CD4-positive, alpha-beta memory T cell (primary cell): ENCODE measurements at regions not wholly inside any gene's neighbourhood (a gene's known extent, or its start where the extent isn't known, plus 50 kb on each side); places are given as distances from the start of the nearest gene placed in this dataset.
"Not testable (repeated sequence)": the region's sequence is repeated elsewhere in the genome, so short reads cannot be mapped to it uniquely, and the experiment has no call there.

Source experiments
- CTCF ChIA-PET: fragments of 350-600 bp; sonication (Branson Sonifier 250); formaldehyde crosslinking; loops from one replicate; lab custom pipeline; 2021; ENCODE audit warnings: inconsistent platforms; ENCODE audit not compliant: partially characterized antibody; lab: Charles Lee
- POLR2A ChIA-PET: fragments of 350-600 bp; sonication (Branson Sonifier 250); formaldehyde crosslinking; loops from one replicate; lab custom pipeline; 2021; ENCODE audit not compliant: partially characterized antibody; lab: Charles Lee
- DNase-seq, 5 donors: peaks; one replicate each; pipeline versions ENCODE4 v3.0.0 to v3.0.0-alpha.2; 2020 to 2022; ENCODE audit warnings: mixed read lengths in 1 of 5
- H3K27ac ChIP-seq: one replicate; pipeline ENCODE4 v1.7.0; 2013; ENCODE audit warnings: low read depth, low read length
- H3K27me3 ChIP-seq: 2 replicates; pipeline ENCODE4 v1.7.0; 2013; ENCODE audit warnings: mild to moderate bottlenecking, low read length, moderate library complexity; ENCODE audit not compliant: insufficient read depth
- H3K36me3 ChIP-seq: 2 replicates; pipeline ENCODE4 v1.7.0; 2013; ENCODE audit warnings: mild to moderate bottlenecking, low read length, moderate library complexity; ENCODE audit not compliant: insufficient read depth
- H3K4me1 ChIP-seq: 2 replicates; pipeline ENCODE4 v1.7.0; 2013; ENCODE audit warnings: mild to moderate bottlenecking, low read length, moderate library complexity; ENCODE audit not compliant: insufficient read depth
- H3K4me3 ChIP-seq, 2 donors: one replicate each; pipeline ENCODE4 v1.7.0; 2013; ENCODE audit warnings: low read length in 2 of 2, mild to moderate bottlenecking in 1 of 2
- H3K9me3 ChIP-seq, 2 donors: one replicate each; pipeline ENCODE4 v1.7.0; 2013; ENCODE audit warnings: low read length in 2 of 2, control low read depth in 1 of 2; ENCODE audit not compliant: control insufficient read depth in 1 of 2
- H3K27ac Mint-ChIP-seq, 7 donors: one replicate each; pipeline ENCODE4 v1.8.0; 2020 to 2021; ENCODE audit warnings: mixed read lengths in 7 of 7, mild to moderate bottlenecking in 6 of 7, inconsistent platforms in 3 of 7, moderate library complexity in 3 of 7
- H3K27me3 Mint-ChIP-seq, 2 donors: one replicate each; pipeline ENCODE4 v1.8.0; 2020 to 2021; ENCODE audit warnings: mixed read lengths in 2 of 2
- H3K36me3 Mint-ChIP-seq, 2 donors: one replicate each; pipeline ENCODE4 v1.8.0; 2020 to 2021; ENCODE audit warnings: mixed read lengths in 2 of 2, inconsistent platforms in 1 of 2, mild to moderate bottlenecking in 1 of 2
- H3K4me1 Mint-ChIP-seq, 4 donors: one replicate each; pipeline ENCODE4 v1.8.0; 2020 to 2021; ENCODE audit warnings: mixed read lengths in 4 of 4, mild to moderate bottlenecking in 1 of 4
- H3K4me3 Mint-ChIP-seq, 8 donors: one replicate each; pipeline ENCODE4 v1.8.0; 2020 to 2021; ENCODE audit warnings: mixed read lengths in 8 of 8, mild to moderate bottlenecking in 7 of 8, moderate library complexity in 6 of 8, inconsistent platforms in 3 of 8
- H3K9me3 Mint-ChIP-seq, 8 donors: one replicate each; pipeline ENCODE4 v1.8.0; 2020 to 2021; ENCODE audit warnings: mixed read lengths in 8 of 8, mild to moderate bottlenecking in 5 of 8, inconsistent platforms in 3 of 8, moderate library complexity in 1 of 8
- intact Hi-C: fragments of 100-400 bp; cut with micrococcal nuclease; formaldehyde crosslinking; loops from one replicate; pipeline ENCODE4 v1.15.1; 2023

DNA sequence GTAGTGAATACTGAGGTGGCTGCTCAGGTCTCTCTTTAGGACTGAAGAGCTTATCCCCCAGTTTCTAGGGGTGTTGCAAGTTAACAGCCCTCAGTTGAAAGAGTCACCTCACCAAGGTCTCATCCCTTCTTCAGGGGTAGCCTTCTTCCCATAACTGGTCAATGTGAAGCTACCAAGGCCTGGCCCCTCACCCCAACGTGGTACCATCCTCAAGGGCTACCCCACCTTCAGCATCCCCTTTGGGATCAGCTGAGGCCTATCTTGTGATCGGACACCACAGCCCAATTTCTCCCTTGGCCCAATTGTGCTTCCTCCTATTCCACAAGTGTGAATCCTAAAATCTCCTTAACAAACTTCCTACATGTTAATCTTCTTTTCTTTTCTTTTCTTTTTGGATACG is 289.5 kb upstream of the MKLN1 start:
- H3K36me3 Mint-ChIP-seq = peaks cover 5 to 57% of the 10 kb centered on the region in 2 donors
- CTCF ChIA-PET = interaction anchor here (1.3 to 9.2 kb wide), 4 partner anchors 19 to 142 kb away, joined by 3 to 150 read pairs (median 16); no protein-coding TSS in a partner anchor
- H3K4me3 Mint-ChIP-seq = peak overlapping the region in 4 of 8 donors; percentile 9 to 55 (median 26)
- Histone ChIP-seq H3K27ac (no peak overlapping the region), H3K4me3 (no peak overlapping the region), H3K27me3 (no peaks in the 10 kb centered on the region), H3K4me1 (peaks cover 69% of the 10 kb centered on the region), H3K36me3 (no peaks in the 10 kb centered on the region), H3K9me3 (no peaks in the 10 kb centered on the region)
- no peaks in the 10 kb centered on the region for H3K27me3 Mint-ChIP-seq
- H3K9me3 Mint-ChIP-seq = peaks cover 0 to 6% (median 0%) of the 10 kb centered on the region in 8 donors
- intact Hi-C loops = no loop called here
- peak in 1 of 5 donors; percentile 40 for DNase-seq
- POLR2A ChIA-PET = interaction anchor here (0.9 kb wide), 2 partner anchors 10 to 125 kb away, joined by 3 read pairs; no protein-coding TSS in a partner anchor
- peak overlapping the region in 6 of 7 donors; percentile 5 to 80 (median 48) for H3K27ac Mint-ChIP-seq
- peaks cover 59 to 87% (median 73%) of the 10 kb centered on the region in 4 donors for H3K4me1 Mint-ChIP-seq

DNA sequence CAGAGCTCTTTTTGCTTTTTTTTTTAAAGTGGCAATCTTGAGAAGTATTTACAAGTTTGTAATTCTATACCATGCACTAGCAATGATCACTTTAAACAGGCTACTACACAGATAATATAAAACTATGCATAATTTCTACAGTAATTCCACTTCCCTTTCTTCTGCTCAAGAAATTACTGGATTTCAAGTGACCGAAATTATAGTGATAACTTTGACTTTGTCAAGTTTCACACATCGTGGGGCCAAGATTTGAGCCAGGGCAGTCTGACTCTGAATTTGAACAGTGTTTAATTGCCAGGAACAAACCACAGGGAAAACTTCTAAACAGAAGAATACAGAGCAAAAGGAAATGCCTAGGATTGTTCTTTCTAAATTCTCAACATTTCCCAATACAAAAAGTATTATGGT is 288.3 kb upstream of the MKLN1 start:
- H3K27me3 ChIP-seq = no peaks in the 10 kb centered on the region
- no peaks in the 10 kb centered on the region for H3K36me3 ChIP-seq
- Mint-ChIP-seq H3K9me3 (peaks cover 0 to 6% (median 0%) of the 10 kb centered on the region in 8 donors), H3K27ac (peak overlapping the region in 4 of 7 donors; percentile 15 to 80 (median 36)), H3K27me3 (no peaks in the 10 kb centered on the region), H3K4me1 (peaks cover 51 to 78% (median 64%) of the 10 kb centered on the region in 4 donors), H3K36me3 (peaks cover 5 to 50% of the 10 kb centered on the region in 2 donors), H3K4me3 (peak overlapping the region in 1 of 8 donors; percentile 24)
- peaks cover 57% of the 10 kb centered on the region for H3K4me1 ChIP-seq
- ChIA-PET POLR2A (interaction anchor here (0.6 to 1.0 kb wide), 2 partner anchors 9 to 16 kb away, joined by 3 read pairs; no protein-coding TSS in a partner anchor), CTCF (interaction anchor here (0.6 to 9.2 kb wide), 20 partner anchors 10 to 263 kb away, joined by 3 to 150 read pairs (median 6); no protein-coding TSS in a partner anchor)
- intact Hi-C loops = no loop called here
- no peak overlapping the region for H3K27ac ChIP-seq
- no peaks in the 10 kb centered on the region for H3K9me3 ChIP-seq
- no peak overlapping the region for H3K4me3 ChIP-seq
- no peak for DNase-seq

DNA sequence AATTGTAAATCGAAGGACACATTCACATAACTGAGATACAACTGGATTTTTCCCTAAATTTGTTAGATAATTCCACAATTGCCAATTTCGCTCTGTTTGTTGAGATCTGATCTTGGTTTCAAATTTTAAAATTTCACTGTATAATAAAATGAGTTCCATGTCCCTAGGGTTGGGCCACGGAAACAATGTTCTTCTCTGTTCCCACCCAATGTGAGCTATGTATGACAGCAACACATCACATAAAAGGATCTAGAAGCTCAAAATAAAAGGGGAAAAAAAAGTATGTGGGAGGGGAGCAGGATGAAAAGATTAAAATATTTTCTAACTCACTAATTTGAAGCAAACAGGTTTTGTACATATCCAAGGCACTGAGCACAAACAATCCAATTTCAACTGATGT is 287.8 kb upstream of the MKLN1 start:
- no peaks in the 10 kb centered on the region for H3K36me3 ChIP-seq
- Mint-ChIP-seq H3K9me3 (peaks cover 0 to 6% (median 0%) of the 10 kb centered on the region in 8 donors), H3K36me3 (peaks cover 7 to 51% of the 10 kb centered on the region in 2 donors), H3K4me3 (peak overlapping the region in 3 of 8 donors; percentile 24 to 36 (median 33)), H3K4me1 (peaks cover 49 to 77% (median 63%) of the 10 kb centered on the region in 4 donors), H3K27ac (peak overlapping the region in 6 of 7 donors; percentile 8 to 89 (median 50)), H3K27me3 (no peaks in the 10 kb centered on the region)
- DNase-seq = no peak
- ChIA-PET CTCF (interaction anchor here (0.6 to 9.2 kb wide), 36 partner anchors 9 to 341 kb away, joined by 3 to 150 read pairs (median 5); no protein-coding TSS in a partner anchor), POLR2A (interaction anchor here (0.9 to 1.4 kb wide), 8 partner anchors 10 to 143 kb away, joined by 3 to 10 read pairs (median 3); no protein-coding TSS in a partner anchor)
- H3K4me3 ChIP-seq = no peak overlapping the region
- peaks cover 53% of the 10 kb centered on the region for H3K4me1 ChIP-seq
- no peak overlapping the region for H3K27ac ChIP-seq
- H3K27me3 ChIP-seq = no peaks in the 10 kb centered on the region
- intact Hi-C loops = loop anchor here (1.0 to 2.0 kb wide), 4 partner anchors 17 to 143 kb away; no protein-coding TSS in a partner anchor
- H3K9me3 ChIP-seq = no peaks in the 10 kb centered on the region

DNA sequence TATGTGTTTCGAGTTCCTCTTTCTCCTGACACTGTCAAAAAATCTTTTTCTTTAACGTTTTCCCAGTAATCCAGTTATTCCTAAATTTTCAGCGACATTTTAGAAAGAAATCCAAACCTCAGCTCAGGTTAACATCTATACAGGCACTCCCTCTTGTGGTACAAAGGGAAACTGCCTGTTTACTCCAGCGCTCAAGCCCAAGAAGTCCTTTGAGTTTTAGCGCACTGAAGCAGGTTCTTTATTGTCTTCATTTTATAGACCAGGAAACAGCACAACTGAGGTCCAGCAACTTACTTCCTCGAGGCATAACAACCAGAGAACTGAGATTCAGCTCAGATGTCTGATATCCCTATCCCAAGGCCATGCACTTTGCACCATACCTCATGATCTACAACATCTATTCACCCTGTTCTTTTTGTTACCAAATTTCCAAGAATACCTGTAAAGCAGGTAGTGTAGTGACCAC is 287.2 kb upstream of the MKLN1 start:
- ChIA-PET CTCF (interaction anchor here (0.7 to 9.2 kb wide), 38 partner anchors 8 to 340 kb away, joined by 3 to 150 read pairs (median 5); no protein-coding TSS in a partner anchor), POLR2A (interaction anchor here (0.9 to 1.4 kb wide), 7 partner anchors 11 to 144 kb away, joined by 3 to 10 read pairs (median 3); no protein-coding TSS in a partner anchor)
- Histone ChIP-seq H3K27ac (peak overlapping the region; percentile 10), H3K27me3 (no peaks in the 10 kb centered on the region), H3K4me3 (no peak overlapping the region), H3K9me3 (peaks cover 0 to 2% of the 10 kb centered on the region in 2 donors), H3K4me1 (peaks cover 49% of the 10 kb centered on the region), H3K36me3 (no peaks in the 10 kb centered on the region)
- Mint-ChIP-seq H3K4me1 (peaks cover 49 to 77% (median 62%) of the 10 kb centered on the region in 4 donors), H3K27me3 (no peaks in the 10 kb centered on the region), H3K27ac (peak overlapping the region; percentile 39 to 81 (median 77)), H3K9me3 (peaks cover 0 to 7% (median 0%) of the 10 kb centered on the region in 8 donors), H3K4me3 (peak overlapping the region in 6 of 8 donors; percentile 25 to 74 (median 42)), H3K36me3 (peaks cover 12 to 55% of the 10 kb centered on the region in 2 donors)
- intact Hi-C loops = loop anchor here (1.0 to 2.0 kb wide), 4 partner anchors 16 to 143 kb away; no protein-coding TSS in a partner anchor
- peak; percentile 61 to 69 (median 65) for DNase-seq

DNA sequence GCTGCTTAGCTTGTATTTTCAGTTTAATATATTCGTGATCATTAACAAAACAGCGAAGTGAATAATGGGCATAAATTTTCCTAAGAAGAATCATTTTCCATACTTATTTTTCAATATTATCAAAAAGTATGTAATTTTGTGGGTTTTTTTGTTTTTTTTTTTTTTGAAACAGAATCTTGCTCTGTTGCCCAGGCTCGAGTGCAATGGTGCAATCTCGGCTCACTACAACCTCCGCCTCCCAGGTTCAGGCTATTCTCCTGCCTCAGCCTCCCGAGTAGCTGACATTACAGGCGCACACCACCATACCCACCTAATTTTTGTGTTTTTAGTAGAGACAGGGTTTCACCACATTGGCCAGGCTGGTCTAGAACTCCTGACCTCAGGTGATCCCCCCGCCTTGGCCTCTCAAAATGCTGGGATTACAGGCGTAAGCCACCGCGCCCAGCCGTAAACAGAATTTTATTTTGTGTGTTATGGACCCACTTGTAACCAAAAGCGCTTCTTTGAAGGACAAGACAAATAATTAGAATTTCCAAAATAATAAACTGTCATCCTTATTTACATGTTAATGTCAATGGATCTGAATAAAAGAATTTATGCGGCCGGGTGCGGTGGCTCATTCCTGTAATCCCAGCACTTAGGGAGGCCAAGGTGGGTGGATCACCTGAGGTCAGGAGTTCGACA is 286.5 kb upstream of the MKLN1 start:
- peaks cover 48 to 77% (median 62%) of the 10 kb centered on the region in 4 donors for H3K4me1 Mint-ChIP-seq
- not testable (repeated sequence) for H3K27me3 ChIP-seq, H3K27me3 Mint-ChIP-seq, H3K36me3 ChIP-seq, DNase-seq, H3K9me3 ChIP-seq, H3K27ac ChIP-seq, H3K4me3 ChIP-seq
- H3K36me3 Mint-ChIP-seq = peaks cover 16 to 55% of the 10 kb centered on the region in 2 donors
- H3K4me3 Mint-ChIP-seq = peak overlapping the region in 3 of 8 donors; percentile 12 to 35 (median 17)
- H3K27ac Mint-ChIP-seq = peak overlapping the region in 5 of 7 donors; percentile 12 to 80 (median 62)
- peaks cover 46% of the 10 kb centered on the region for H3K4me1 ChIP-seq
- CTCF ChIA-PET = interaction anchor here (0.7 to 9.2 kb wide), 34 partner anchors 8 to 438 kb away, joined by 3 to 150 read pairs (median 6); no protein-coding TSS in a partner anchor
- intact Hi-C loops = loop anchor here (2.0 kb wide), 2 partner anchors 16 to 32 kb away; no protein-coding TSS in a partner anchor
- H3K9me3 Mint-ChIP-seq = peaks cover 0 to 12% (median under 1%) of the 10 kb centered on the region in 8 donors
- POLR2A ChIA-PET = interaction anchor here (1.0 to 1.4 kb wide), 4 partner anchors 13 to 144 kb away, joined by 3 to 10 read pairs (median 5); no protein-coding TSS in a partner anchor

DNA sequence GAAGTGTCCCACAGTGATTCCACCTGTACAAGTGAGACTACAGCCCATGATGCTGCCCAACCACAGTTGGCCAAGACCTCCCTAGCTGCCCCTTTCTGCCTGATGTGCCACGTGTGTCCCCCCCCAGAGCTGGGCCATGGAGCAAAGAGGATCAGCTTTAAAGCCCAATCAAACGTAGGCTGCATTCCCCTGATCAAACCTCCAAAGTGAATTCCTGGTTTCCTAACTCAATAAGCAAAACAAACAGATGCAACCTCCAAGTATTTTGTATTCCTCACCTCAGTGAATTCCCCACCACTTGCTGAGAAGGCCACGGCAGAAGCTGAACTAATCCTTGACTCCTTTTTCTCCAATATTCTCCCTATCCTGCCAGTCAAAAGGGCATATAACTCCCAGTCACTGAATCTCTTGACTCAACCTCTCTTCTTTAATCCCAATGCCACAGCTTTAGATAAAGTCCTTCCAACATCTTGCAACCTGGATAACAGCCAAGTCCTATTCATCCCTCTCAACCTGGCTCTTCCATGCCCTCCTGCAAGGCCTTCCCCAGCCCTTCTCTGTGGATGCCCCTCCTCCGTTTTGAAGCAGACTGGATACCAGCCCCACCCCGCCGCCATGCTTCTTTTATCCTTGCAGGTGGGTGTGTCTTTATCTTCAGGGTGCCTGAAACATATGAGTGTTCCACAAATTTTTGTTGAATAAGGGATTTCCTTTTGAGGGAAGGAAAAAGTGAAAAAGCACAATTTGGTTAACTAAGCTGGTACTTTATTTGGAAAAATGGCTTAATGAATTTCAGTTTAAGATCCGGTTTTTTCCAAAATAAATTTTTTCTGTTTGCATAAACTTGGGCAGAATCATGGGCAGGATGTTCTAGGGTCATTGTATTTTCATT is 285.2 kb upstream of the MKLN1 start:
- H3K27me3 ChIP-seq = no peaks in the 10 kb centered on the region
- Mint-ChIP-seq H3K9me3 (peaks cover 0 to 12% (median 2%) of the 10 kb centered on the region in 8 donors), H3K4me1 (peaks cover 49 to 78% (median 64%) of the 10 kb centered on the region in 4 donors), H3K27ac (peak overlapping the region; percentile 58 to 88 (median 80)), H3K27me3 (no peaks in the 10 kb centered on the region), H3K4me3 (peak overlapping the region in 3 of 8 donors; percentile 2 to 64 (median 18)), H3K36me3 (peaks cover 30 to 61% of the 10 kb centered on the region in 2 donors)
- peaks cover 48% of the 10 kb centered on the region for H3K4me1 ChIP-seq
- no peak for DNase-seq
- POLR2A ChIA-PET = interaction anchor here (0.9 kb wide), 1 partner anchor 285 kb away, joined by 4 read pairs; the partner anchor contains the start of gene MKLN1
- H3K27ac ChIP-seq = no peak overlapping the region
- no peak overlapping the region for H3K4me3 ChIP-seq
- CTCF ChIA-PET = interaction anchor here (0.7 to 9.2 kb wide), 14 partner anchors 11 to 470 kb away, joined by 3 to 150 read pairs (median 3); no protein-coding TSS in a partner anchor
- intact Hi-C loops = no loop called here
- H3K9me3 ChIP-seq = peaks cover 0 to 4% of the 10 kb centered on the region in 2 donors
- no peaks in the 10 kb centered on the region for H3K36me3 ChIP-seq
